ENCODE measurements at regions not wholly inside any gene's neighbourhood (a gene's known extent, or its start where the extent isn't known, plus 50 kb on each side); places are given as distances from the start of the nearest gene placed in this dataset.

GRCh38 chr1:81224222-81224621 lies 576.5 kb upstream of the ADGRL2 start (continued):
- TF ChIP-seq EZH2 (IDR thresholded peaks at IDR 0.05; ENCODE audit: low read depth, low read length, severe bottlenecking) (no peak), RXRA (IDR thresholded peaks at IDR 0.05; ENCODE audit: insufficient read depth, low read depth, low read length) (no peak), TEAD4 (IDR thresholded peaks at IDR 0.05; ENCODE audit: low read depth, low read length) (no peak), CHD7 (IDR thresholded peaks at IDR 0.05; ENCODE audit: insufficient replicate concordance, low read length) (no peak), ATF3 (IDR thresholded peaks at IDR 0.05; ENCODE audit: insufficient read depth, low read depth, low read length) (no peak), RBBP5 (IDR thresholded peaks at IDR 0.05; ENCODE audit: borderline replicate concordance, low read depth, low read length) (no peak)

Measured in H1 (cell line).